CD4-positive, alpha-beta T cell treated with Interleukin-6 for 4 hours (primary cell): ENCODE measurements at regions not wholly inside any gene's neighbourhood (a gene's known extent, or its start where the extent isn't known, plus 50 kb on each side); places are given as distances from the start of the nearest gene placed in this dataset.

Source experiments
- DNase-seq: peaks from one replicate; pipeline ENCODE4 v3.0.0-alpha.2; 2020; ENCODE audit warnings: mixed read lengths

DNA sequence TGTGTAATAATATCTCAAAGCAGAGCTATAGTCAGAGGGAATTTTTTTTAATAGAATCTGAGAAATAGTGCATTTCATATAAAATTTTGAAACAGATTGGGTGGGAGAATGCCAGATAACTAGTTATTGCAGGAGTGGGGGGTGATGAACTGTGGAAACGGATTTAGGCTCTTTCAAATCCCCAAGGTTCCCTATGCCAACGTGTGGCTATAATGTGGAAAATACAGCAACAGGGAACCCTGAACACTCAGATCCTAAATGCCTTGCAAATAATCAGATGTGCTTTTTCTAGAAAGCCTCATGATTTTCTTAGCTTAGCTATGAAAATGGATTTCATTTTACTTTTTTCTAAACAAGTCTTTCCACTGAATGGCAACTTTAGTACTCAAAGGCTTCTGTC is 180.5 kb upstream of the DMAC1 start:
- DNase-seq = no peak

DNA sequence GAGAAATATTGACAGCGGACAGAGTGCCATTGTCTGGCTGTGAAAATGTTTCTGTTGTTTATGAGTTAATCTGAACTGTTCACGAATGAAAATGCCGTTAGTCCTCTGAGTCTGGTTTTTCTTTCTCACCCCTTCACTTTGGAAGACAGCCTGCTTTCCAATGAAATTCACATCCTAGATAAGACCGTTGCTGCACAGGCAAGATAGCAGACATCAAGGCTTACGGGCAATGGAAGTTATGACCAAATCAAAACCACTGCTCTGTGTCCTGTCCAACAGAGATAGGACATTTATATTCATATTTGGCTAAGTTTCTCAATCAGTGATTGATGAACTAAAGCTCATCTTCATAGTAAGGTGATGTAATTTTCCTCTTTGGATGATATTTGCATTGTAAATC is 180.0 kb upstream of the DMAC1 start:
- no peak for DNase-seq

DNA sequence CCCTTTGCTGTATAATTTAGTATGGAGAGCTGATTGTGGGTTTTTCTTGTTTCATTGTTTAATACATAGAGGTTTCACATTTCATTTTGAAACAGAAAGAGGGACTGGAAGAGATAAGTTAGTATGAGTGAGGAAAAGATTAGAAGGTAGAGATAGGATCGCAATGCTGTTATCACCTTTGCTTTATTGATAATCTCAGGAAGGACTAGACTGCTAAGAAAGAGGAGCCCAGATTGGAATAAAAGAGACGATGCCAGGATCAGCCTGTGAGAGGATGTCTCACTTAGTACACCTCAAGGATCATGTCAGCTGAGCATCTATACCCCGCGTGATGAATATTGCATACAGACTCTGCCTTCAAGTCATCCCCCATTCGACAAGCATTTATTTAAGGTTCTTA is 178.0 kb upstream of the DMAC1 start:
- no peak for DNase-seq

DNA sequence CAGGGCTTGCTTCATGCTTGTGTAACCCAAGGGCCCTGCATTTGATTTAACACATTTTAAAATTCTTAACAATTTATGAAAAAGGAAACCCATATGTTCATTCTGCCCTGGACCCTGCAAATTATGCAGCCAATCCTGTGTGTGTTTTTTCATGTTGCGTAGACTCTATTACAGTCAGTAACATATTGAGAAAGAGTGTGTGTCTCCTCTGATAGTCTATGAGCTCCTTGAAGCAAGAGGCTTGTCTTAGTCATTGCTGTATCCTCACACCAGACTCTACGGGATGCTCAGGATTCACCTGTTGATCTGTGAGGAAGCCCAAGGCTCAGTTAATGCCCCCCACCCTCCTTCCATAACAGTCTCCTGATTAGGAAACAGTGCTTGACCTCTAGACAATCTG is 177.3 kb upstream of the DMAC1 start:
- DNase-seq = no peak

DNA sequence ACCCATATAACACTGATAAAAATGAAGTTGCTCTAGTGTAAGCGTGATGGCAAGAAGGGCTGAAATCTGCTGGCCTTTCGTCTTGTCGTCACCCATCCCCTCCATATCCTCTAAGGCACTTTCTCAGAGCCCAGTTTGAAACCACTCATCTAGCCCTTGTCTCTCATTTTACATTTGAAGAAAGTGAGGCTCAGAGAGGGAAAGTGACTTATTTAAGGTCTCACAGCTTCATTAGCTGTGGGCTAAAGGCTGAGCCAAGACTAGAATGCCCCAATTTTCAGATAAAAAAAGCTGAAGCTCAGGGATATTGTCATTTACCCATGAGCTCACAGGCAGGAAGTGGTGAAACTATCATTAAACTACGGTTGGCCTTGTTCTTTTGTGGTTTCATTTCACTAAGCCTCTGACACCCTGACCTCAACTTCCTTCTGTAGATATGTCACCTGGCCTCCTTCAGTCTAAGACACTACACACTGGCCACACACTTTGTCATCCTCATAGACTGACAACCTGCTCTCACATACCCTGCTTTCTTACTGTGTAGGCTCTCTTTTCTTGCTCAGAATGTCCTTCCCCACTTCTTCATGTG is 176.7 kb upstream of the DMAC1 start:
- peak; percentile 54 for DNase-seq

DNA sequence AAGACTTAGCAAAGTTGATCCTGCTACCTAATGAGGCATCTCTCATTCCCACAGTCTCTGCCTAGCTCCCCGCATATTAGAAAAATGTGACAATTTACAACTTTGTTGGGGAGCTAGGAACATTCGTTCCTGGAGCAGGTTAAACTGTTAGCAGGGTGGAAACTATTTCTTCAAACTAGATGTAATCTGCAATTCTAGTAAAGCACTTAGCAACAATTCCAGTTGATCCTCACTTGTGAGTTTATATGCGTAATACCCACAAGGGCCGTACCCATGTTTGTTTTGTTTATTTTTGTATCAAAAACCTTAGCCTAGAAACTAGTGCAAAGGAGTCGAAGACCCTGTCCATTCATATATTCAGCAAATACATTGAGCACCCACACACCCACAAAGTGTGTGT is 175.8 kb upstream of the DMAC1 start:
- DNase-seq = no peak

DNA sequence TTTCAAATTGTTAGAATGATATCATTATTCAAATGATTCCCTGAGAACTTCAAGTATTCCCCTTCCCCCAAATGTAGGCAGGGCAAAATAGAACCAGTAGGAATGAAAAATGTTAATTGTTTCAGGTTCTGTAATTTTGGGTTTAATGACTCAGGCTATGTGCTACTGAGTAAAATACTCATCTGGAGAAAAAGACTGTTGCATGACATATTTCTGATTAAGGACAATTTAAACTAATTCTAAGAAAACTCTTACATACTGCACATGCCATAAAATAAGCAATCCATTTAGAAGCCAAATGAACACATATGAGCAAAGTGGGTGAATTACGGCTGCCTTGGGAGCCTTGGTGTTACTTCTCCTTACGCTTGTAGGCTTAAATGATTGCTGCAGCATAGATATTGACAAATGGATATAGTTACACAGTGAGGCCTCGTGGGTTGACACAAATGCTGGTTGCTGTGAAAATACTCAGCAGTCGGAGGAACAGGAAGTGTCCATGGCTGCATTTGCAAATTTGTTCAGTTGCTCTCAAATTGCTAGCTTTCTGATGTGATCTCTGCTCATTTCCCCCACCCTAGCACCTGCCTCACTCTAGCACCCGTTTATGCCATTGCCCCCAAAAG is 174.9 kb upstream of the DMAC1 start:
- DNase-seq = peak; percentile 20

DNA sequence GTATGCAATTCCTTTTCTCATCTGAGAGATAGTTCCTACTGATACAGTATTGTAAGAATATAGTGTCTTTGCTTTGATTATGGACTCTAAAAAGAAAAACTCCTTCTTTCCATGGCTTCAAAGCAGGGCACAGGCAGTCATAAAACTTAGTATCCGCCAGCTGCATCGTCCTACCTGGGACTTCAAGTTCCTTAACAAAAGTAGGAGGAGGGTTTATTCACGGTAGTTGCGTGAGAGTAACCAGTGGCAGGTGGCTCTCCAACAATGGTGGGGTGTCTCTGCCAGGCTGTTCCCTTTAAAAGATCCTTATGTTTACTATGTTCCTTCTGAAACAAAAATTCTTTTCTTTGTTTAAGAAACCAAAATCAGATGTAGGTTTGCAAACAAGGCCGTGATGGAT is 173.5 kb upstream of the DMAC1 start:
- DNase-seq = no peak

DNA sequence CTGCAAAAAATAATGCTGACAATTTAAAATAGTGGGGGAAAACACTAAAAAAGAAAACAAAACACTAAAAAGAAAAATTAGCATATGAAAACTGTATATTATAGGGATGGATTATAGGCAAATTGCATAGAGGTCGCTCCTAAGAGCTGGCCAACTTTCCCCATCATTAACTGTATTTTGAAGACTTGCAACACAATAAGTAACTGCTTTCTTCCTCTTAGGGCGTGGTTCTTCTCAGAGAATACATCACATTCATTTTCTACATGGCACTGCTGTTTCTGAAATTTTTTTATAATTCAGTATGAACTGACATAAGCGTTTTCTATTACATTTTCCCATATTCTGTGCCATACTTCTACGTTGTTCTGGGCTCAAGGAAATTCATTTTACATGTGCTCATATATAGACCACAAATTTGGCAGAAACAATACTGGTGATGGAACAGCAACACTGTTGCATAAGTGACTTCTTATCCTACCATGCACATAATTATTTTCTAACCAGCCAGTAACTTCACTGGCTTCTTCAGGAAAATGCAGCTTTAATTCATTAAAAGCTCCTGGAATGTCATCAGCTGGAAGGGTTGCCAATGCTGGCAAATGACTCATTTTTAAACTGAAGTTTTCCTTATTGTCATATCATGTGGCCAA is 171.2 kb upstream of the DMAC1 start:
- no peak for DNase-seq

DNA sequence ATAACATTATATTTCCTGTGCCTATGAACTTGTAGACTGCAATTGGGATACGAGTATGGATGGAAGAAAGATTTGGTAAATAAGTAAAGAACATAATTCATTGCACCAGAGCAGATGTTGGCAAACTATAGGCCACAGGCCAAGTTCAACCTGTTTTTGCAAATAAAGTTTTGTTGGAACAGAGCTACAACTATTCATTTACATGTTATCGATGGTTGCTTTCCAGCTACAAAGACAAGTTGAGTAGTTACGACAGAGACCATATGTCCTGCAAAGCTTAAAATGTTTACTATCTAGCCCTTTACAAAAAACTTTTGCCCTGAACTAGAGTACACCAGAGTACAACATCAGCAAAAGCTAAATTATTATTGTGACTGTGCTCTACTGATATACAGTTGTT is 169.1 kb upstream of the DMAC1 start:
- no peak for DNase-seq

DNA sequence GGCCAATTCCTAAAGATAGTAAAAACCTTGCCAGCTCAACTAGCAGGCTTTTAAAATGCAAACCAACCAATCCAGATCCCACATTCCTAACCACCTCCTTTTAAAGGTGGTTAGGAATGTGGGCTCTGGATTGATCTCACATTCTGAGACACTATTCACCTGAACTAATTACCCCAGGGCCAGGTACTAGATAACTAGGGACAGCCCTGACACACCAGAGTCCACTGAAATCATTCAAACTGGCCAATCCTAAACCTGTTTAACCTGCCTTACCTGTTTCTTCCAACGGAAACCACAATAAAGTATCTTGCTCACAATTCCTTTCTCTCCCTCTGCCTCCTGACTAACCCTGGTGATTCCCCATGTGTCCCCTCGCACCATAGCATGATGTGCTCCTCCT is 168.3 kb upstream of the DMAC1 start:
- no peak for DNase-seq

DNA sequence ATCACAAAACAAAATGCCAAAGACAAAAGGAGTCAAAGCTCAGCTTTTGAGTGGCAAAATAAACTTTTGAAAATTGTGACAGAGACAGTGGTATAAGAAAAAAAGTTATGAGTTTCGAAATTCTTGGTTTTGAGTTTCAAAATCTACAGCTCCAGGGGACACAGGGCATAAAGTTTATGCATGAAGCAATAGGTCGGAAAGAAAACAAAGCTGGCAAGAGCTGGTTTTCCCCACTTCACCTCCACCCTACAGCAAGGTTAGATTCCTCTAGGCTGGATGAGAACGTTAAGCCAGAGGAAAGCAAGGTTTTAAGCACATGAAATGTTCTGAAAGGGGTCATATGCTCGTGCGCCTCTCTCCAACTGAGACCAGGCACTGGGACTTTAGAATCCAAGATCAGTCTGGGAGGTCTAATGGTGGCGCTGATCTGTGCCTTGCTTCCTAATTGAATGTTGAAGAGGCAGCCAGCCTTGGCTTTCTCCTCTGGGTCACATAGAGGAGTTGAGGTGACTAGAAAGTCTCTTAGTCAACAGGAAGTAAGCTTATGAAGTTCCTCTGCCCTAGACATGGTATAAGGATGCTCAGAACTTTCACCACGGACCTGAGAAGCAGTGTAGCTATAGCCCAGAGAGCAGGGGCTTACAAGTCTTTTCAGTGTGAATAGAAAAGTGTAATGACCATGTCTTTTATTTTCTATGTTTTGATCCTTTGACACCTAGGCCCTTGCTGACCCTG is 167.7 kb upstream of the DMAC1 start:
- peak; percentile 5 for DNase-seq

DNA sequence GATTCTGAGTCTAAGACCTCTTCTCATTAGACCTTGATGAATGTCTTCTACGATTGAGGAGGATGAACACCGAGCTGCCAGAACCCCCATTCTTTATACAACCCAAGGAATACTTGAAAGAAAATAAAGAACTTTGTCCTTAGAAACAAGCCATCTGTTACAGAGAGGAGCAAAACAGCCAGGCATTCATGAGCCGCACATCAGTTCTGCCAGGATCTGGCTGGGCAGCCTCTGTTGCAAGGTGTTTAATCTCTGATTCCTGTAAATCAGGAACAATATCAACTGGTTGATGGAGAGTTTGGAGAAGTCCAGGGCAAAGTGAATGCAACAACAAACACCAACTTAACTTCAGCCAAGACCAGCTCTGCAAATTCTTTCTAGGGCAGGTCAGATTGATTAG is 165.5 kb upstream of the DMAC1 start:
- DNase-seq = no peak

DNA sequence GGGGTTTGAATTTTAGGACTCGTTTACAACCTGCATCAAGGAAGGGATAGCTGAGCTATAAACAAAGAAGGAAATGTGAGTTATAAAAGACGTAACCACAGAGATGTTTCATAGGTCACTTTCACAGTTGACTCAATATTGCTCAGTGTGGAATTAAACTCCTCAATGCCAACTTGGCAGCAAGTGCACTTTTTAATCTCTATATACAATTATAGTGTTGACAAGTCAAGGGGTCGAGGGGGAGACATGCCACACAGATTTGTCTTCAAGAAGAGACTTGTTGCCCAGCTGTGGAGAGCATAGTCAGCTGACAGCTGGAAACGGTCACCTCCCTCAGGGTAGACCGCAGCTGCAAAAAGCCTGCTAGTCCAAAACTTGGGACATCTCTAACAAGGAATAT is 163.4 kb upstream of the DMAC1 start:
- DNase-seq = no peak

DNA sequence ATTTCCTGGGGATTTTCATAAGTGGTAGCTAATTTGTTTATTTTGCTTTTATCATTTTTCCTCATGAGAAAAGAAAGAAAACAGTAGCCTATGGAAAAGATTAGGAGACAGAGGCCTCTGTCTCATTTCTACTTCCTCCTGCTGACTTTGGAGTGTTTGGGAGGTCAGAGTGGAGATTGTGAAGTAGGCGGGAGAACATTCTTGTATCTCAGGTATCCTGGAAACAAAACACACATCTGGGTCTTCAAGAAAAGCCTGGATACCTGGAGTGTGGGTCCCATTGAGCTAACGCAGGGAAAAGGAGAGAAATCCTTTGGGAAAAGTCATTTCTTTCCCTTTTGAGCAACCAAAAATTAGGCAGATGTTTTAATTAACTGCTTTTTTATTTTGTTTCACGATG is 161.5 kb upstream of the DMAC1 start:
- DNase-seq = no peak

DNA sequence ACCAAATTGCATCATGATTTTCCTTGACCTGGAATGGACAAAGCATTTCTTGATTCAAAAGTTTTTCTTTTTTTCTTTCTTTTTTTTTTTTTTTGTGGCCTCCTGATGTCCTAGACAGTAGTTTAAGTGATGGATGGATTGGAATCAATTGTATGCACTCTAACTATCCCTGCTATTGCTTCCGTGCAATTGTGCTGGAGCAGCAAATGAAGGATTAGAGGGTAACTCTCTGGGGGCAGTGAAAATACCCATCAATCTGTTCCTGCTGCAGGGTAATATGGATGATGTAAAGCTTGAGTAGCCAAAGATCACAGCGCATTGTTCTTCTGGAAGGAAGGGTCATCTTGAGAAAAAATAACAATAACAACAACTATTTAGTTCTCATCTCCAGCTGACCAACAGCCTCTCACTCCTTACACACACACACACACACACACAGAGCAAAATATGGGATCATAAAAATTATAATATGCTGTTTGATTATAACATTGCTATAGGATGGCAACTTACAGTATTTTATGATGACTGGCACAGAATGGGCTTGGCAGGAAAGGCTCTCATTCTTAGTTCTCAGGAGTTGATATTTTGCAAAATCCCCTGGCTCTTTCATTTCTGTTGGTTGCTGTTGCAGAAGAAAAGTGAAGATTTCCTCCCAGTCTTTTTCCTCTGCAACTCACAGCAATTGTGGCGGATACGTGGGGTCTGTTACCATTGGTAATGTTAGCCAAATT is 160.9 kb upstream of the DMAC1 start:
- DNase-seq = no peak

DNA sequence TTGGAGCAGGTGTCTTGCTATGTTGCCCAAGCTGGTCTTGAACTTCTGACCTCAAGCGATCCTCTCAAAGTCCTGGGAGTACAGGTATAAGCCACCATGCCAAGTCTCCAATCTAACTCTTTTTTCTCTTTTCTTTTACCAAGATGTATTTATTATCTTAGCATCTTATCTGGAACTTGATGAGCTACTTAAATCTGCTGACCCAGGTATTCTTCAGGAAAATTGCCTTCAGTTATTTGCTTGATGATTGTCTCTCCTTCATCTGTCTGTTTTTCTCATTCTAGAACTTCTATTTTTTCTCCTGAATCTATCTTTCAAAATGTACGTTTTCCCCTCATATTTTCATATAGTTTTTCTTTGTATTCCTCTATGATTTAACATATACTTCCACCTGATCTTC is 158.2 kb upstream of the DMAC1 start:
- no peak for DNase-seq

DNA sequence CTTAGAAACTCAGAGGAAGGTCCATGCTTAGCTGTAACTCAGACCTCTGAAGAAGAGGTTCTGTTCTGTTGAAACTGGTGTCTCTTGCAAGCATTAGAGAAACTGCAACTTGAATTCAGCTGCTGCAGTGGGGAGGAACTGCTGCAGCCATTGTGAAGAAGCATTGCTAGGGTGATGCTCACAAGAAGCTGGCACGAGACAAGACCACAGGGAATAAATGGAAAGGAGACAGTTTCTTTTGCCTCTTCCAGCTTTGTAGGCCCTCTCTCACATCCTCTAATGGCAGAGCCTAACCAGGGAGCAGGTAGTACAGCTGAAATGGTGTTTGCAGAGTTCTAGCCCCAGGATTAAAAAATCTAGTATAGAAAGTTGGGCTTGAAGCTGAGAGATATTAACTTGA is 148.0 kb upstream of the DMAC1 start:
- DNase-seq = no peak

DNA sequence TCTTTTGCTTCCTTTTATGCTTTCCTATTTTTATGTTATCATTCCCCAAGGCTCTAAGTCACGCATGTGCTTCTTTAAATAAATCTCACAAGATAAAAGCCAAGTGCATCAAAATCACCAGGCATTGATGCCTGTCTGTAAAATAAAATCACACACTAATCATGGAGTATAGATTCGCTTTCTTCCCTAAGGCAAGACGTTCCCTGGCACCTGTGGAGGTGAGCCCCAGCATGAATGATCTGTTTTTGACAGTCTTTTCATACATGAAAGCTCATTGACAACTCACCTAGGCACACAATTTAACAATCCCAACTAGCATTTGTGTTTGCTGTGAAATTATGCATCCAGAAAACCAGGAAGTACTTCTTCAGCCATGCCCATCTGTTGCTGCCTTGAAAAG is 146.9 kb upstream of the DMAC1 start:
- DNase-seq = no peak

DNA sequence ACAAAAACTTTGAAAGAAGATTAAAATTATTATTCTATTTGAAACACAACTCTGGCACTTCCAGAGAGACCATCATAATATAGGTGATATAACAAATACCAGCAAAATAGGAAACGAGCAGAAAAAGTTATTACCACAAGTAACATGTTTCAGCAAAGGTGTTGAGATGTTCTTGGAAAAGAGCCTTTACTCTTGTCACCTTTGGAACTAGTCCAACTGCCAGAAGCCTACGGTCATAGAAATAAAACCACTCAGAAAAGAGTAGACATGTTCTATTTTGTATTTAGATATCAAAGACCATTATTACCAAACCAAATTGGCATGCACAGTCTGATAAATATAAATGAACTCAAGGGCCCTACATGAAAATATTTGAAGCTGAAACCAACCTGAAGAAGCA is 145.0 kb upstream of the DMAC1 start:
- DNase-seq = no peak

DNA sequence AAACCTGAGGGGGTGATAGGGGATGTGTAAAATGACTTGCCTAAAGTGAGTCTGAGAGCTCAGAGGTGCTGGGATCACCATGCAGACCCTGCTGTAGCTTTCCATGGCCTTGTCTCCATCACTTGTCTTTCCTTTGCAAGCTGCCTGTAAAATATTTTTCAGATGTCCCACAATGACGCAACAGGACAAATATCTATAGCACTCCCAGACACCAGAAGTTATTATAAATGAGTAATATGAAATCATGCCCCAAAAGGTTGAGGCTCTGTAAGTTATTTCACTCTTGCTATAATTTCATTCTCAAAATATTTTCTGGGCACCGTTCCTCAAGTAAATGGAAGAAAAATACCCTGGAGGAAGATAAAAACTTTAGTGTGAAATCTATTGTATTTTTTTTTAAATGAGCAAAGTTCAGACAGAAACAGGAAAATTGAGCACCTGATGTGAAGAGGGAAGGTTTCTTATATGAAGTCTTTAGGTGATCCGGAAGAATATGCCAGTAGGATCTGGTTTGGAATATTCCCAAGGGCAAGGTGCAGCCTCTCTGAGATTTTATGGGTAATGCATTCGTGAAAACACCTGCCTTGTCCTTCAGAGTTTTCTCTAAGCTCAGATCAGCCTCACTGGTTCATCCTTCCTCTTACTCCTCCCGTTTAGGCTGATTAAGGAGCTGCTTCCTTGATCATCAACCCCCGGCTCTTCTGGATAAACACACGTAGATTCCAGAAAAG is 138.3 kb upstream of the DMAC1 start:
- no peak for DNase-seq

DNA sequence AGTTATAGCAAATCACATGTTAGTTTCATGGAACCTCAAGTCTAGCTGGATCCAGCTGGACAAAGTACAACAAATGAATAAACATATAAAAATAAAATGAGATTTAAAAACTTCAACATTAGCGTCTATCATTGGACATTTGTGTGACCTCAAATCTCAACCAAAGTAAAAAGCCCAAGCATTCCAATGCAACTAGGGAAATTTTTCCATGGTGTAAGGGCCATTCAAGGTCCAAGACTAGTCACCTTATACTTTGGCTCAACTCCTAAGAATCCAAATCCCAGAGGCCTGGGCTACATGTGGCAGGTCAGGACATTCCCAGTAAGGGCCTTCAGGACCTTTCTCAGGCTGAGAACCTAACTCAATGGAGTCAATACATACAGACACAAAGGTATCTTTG is 137.4 kb upstream of the DMAC1 start:
- no peak for DNase-seq

DNA sequence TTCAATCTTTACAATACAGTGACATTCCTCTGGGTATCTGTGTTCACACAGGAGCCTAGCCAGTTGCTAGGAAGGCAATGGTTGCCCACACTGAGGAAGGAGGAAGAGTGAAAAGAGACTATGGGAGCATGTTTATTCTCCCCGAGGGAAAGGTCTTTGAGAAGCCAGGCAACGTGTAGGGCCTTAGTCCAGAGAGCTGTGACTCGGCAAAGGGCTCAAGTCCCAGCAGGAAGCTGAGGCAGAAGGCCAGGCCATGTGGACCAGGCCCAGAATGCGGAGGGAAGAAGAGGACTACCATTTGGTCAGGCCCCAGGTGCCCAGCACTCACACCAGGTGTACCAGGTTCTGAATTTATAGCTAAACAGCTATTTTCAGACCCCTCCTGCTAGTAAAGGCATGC is 136.6 kb upstream of the DMAC1 start:
- peak; percentile 2 for DNase-seq
